Thoracic aorta (tissue), 2 donors: ENCODE measurements at regions not wholly inside any gene's neighbourhood (a gene's known extent, or its start where the extent isn't known, plus 50 kb on each side); places are given as distances from the start of the nearest gene placed in this dataset.
"Not testable (repeated sequence)": the region's sequence is repeated elsewhere in the genome, so short reads cannot be mapped to it uniquely, and the experiment has no call there.

Experiments
- ATAC-seq: fragments of 150-250 bp; one replicate; pipeline ENCODE4 v1.8.0; 2017; ENCODE audit warnings: low read depth; ENCODE audit not compliant: insufficient number of reproducible peaks, low FRiP score
- DNase-seq: peaks from one replicate; pipeline ENCODE4 v3.0.0-alpha.2; 2020; ENCODE audit warnings: low spot score
- H3K27ac ChIP-seq, 2 donors: fragments of 200-600 bp; sonication (generic); 1 replicate in 1 of 2; 2 replicates in 1 of 2; pipeline ENCODE4 v1.5.1; 2016; ENCODE audit warnings: mild to moderate bottlenecking in 2 of 2, moderate library complexity in 2 of 2
- H3K27me3 ChIP-seq: fragments of 200-600 bp; sonication (generic); replicated peaks from 2 replicates; pipeline ENCODE4 v1.6.0; 2016; ENCODE audit warnings: mild to moderate bottlenecking; ENCODE audit not compliant: insufficient read depth
- H3K36me3 ChIP-seq: fragments of 200-600 bp; sonication (generic); one replicate; pipeline ENCODE4 v1.5.1; 2016
- H3K4me1 ChIP-seq, 2 donors: fragments of 200-600 bp; sonication (generic); 1 replicate in 1 of 2; 2 replicates in 1 of 2; pipeline versions ENCODE4 v1.5.1 to v1.6.0; 2016; ENCODE audit warnings: low read depth in 2 of 2, mild to moderate bottlenecking in 1 of 2; ENCODE audit not compliant: control insufficient read depth in 1 of 2
- H3K4me3 ChIP-seq: fragments of 200-600 bp; sonication (generic); 2 replicates; pipeline ENCODE4 v1.5.1; 2016; ENCODE audit warnings: mild to moderate bottlenecking
- H3K9me3 ChIP-seq: fragments of 200-600 bp; sonication (generic); 2 replicates; pipeline ENCODE4 v1.5.1; 2016
- CTCF ChIP-seq: fragments of 200-600 bp; sonication (generic); IDR thresholded peaks from one replicate; pipeline ENCODE4 v1.5.1; 2019; ENCODE audit warnings: antibody characterized with exemption

- ATAC-seq, result no peak
Observed at GRCh38 chr11:37450613-37451012, 852.6 kb upstream of the RAG2 start.

GRCh38 chr11:37449146-37449545 lies 851.1 kb upstream of the RAG2 start:
- Histone ChIP-seq H3K9me3 (no peaks in the 10 kb centered on the region), H3K4me1 (no peaks in the 10 kb centered on the region), H3K27me3 (no peaks in the 10 kb centered on the region), H3K4me3 (no peak overlapping the region), H3K36me3 (no peaks in the 10 kb centered on the region), H3K27ac (no peak overlapping the region)
- DNase-seq (no peak), ATAC-seq (no peak)
- no peak for TF ChIP-seq CTCF

More at GRCh38 chr11:37450613-37451012, 852.6 kb upstream of the RAG2 start:
- Histone ChIP-seq H3K27me3 (no peaks in the 10 kb centered on the region), H3K4me3 (no peak overlapping the region), H3K27ac (no peak overlapping the region), H3K9me3 (no peaks in the 10 kb centered on the region), H3K4me1 (no peaks in the 10 kb centered on the region), H3K36me3 (no peaks in the 10 kb centered on the region)
- no peak for DNase-seq
- TF ChIP-seq CTCF, result no peak

- no peaks in the 10 kb centered on the region for H3K4me1 ChIP-seq
- ATAC-seq, result no peak
- no peaks in the 10 kb centered on the region for H3K36me3 ChIP-seq
- no peak overlapping the region for H3K27ac ChIP-seq
- H3K4me3 ChIP-seq, result no peak overlapping the region
- no peak for TF ChIP-seq CTCF
- DNase-seq, result no peak
- no peaks in the 10 kb centered on the region for H3K9me3 ChIP-seq
- H3K27me3 ChIP-seq, result no peaks in the 10 kb centered on the region
Observed at GRCh38 chr11:37442576-37442975, 844.5 kb upstream of the RAG2 start.

- not testable (repeated sequence) for H3K4me1 ChIP-seq, H3K27me3 ChIP-seq, ATAC-seq, H3K36me3 ChIP-seq, DNase-seq, H3K27ac ChIP-seq, H3K9me3 ChIP-seq, H3K4me3 ChIP-seq
Observed at GRCh38 chr11:37431633-37432230, 833.7 kb upstream of the RAG2 start.

- H3K27ac ChIP-seq, result not testable (repeated sequence)
Observed at GRCh38 chr11:37430966-37431632, 833.1 kb upstream of the RAG2 start.

GRCh38 chr11:37422511-37422910 lies 824.5 kb upstream of the RAG2 start:
- Histone ChIP-seq H3K9me3 (no peaks in the 10 kb centered on the region), H3K27me3 (no peaks in the 10 kb centered on the region)

More at GRCh38 chr11:37430966-37431632, 833.1 kb upstream of the RAG2 start:
- not testable (repeated sequence) for H3K4me1 ChIP-seq, H3K9me3 ChIP-seq, DNase-seq, H3K36me3 ChIP-seq, H3K27me3 ChIP-seq, ATAC-seq, H3K4me3 ChIP-seq

More at GRCh38 chr11:37422511-37422910, 824.5 kb upstream of the RAG2 start:
- no peaks in the 10 kb centered on the region for H3K36me3 ChIP-seq
- ATAC-seq (no peak), DNase-seq (no peak)
- no peak for TF ChIP-seq CTCF
- H3K4me3 ChIP-seq, result no peak overlapping the region
- H3K4me1 ChIP-seq, result no peaks in the 10 kb centered on the region
- no peak overlapping the region for H3K27ac ChIP-seq
